HCT116 (cell line): ENCODE measurements at regions not wholly inside any gene's neighbourhood (a gene's known extent, or its start where the extent isn't known, plus 50 kb on each side); places are given as distances from the start of the nearest gene placed in this dataset.

Source experiments
- ATAC-seq: fragments of 200-7000 bp; cut with Tn5 transposase; 2 replicates; pipeline ENCODE4 v1.9.1; 2020; ENCODE audit warnings: mild to moderate bottlenecking, moderate library complexity
- BruUV-seq: library from RNA; stranded (reverse); fragments of 400-500 nt; replicated peaks from 2 replicates; lab custom pipeline; 2021; lab: Mats Ljungman, UMichigan
- CTCF ChIA-PET: fragments of 300-600 bp; sonication (Branson Sonifier 250); formaldehyde crosslinking; loops from one replicate; lab custom pipeline; 2021; ENCODE audit warnings: antibody characterized with exemption; lab: Charles Lee
- POLR2A ChIA-PET: fragments of 300-600, 350-600 bp; sonication (Branson Sonifier 250); formaldehyde crosslinking; loops from one replicate; lab custom pipeline; 2021; ENCODE audit warnings: antibody characterized with exemption; lab: Charles Lee
- RAD21 ChIA-PET, 2 experiments: fragments of 300-600 bp; sonication (Branson Sonifier 250); formaldehyde crosslinking; loops; one replicate each; lab custom pipeline; 2023; ENCODE audit warnings: low total read pairs in 2 of 2; ENCODE audit not compliant: uncharacterized antibody in 2 of 2, unreplicated experiment in 2 of 2, low non-redundant PET in 1 of 2; lab: Charles Lee
- DNase-seq: peaks from one replicate; pipeline ENCODE4 v3.0.0-alpha.2; 2010; ENCODE audit warnings: low read depth, low spot score
- H2AFZ ChIP-seq: fragments of 200-600 bp; shearing (Covaris generic), sonication (generic); 2 replicates; pipeline ENCODE4 v1.6.1; 2017; ENCODE audit warnings: low read depth, mixed run types, mixed read lengths, antibody characterized with exemption, low read length; ENCODE audit not compliant: poor library complexity, severe bottlenecking
- H3K27ac ChIP-seq: 2 replicates; pipeline ENCODE4 v1.5.1; 2012; ENCODE audit warnings: low read depth, low read length
- H3K27me3 ChIP-seq: fragments of 200-600 bp; sonication (generic); 2 replicates; pipeline ENCODE4 v1.6.1; 2016; ENCODE audit warnings: mixed run types, low read length, mixed read lengths; ENCODE audit not compliant: insufficient read depth
- H3K36me3 ChIP-seq, 2 experiments: fragments of 200-500 bp in 1 of 2; fragments of 200-600 bp in 1 of 2; sonication (Bioruptor generic) in 1 of 2; sonication (generic) in 1 of 2; 2 replicates each; pipeline versions ENCODE4 v1.5.1 to v1.6.1; 2014 to 2016; ENCODE audit warnings: low read length in 2 of 2, inconsistent platforms in 1 of 2, mixed read lengths in 1 of 2, mixed run types in 1 of 2; ENCODE audit not compliant: insufficient read depth in 2 of 2, control insufficient read depth in 1 of 2
- H3K4me1 ChIP-seq, 2 experiments: fragments of 200-600 bp in 1 of 2; sonication (generic) in 1 of 2; 2 replicates each; pipeline versions ENCODE4 v1.5.1 to v1.6.1; 2012 to 2017; ENCODE audit warnings: low read length in 2 of 2, inconsistent platforms in 1 of 2, mild to moderate bottlenecking in 1 of 2, mixed read lengths in 1 of 2, mixed run types in 1 of 2, moderate library complexity in 1 of 2; ENCODE audit not compliant: insufficient read depth in 2 of 2, control insufficient read depth in 1 of 2
- H3K4me2 ChIP-seq: fragments of 200-600 bp; sonication (generic); 2 replicates; pipeline ENCODE4 v1.6.1; 2017; ENCODE audit warnings: mixed run types, low read length, mixed read lengths
- H3K4me3 ChIP-seq, 2 experiments: fragments of 200-600 bp in 1 of 2; sonication (generic) in 1 of 2; replicated peaks in 1 of 2; 2 replicates each; pipeline ENCODE4 v1.5.1; 2011 to 2016; ENCODE audit warnings: low read length in 2 of 2, control low read depth in 1 of 2, low read depth in 1 of 2, mild to moderate bottlenecking in 1 of 2, mixed read lengths in 1 of 2, mixed run types in 1 of 2
- H3K79me2 ChIP-seq: fragments of 200-600 bp; sonication (generic); 2 replicates; pipeline ENCODE4 v1.6.1; 2017; ENCODE audit warnings: mild to moderate bottlenecking, mixed run types, low read length, moderate library complexity, mixed read lengths; ENCODE audit not compliant: insufficient read depth
- H3K9ac ChIP-seq: fragments of 200-600 bp; sonication (generic); 2 replicates; pipeline ENCODE4 v1.6.1; 2016; ENCODE audit warnings: low read length, mixed read lengths
- H3K9me2 ChIP-seq: fragments of 200-600 bp; sonication (generic), shearing (Covaris generic); 2 replicates; pipeline ENCODE4 v1.6.1; 2017; ENCODE audit warnings: mixed run types, mild to moderate bottlenecking, moderate library complexity; ENCODE audit not compliant: insufficient read depth
- H3K9me3 ChIP-seq, 2 experiments: fragments of 200-500 bp in 1 of 2; fragments of 200-600 bp in 1 of 2; sonication (Bioruptor generic) in 1 of 2; sonication (generic) in 1 of 2; 2 replicates each; pipeline ENCODE4 v1.6.1; 2014 to 2017; ENCODE audit warnings: low read length in 2 of 2, mixed read lengths in 2 of 2, inconsistent platforms in 1 of 2, low read depth in 1 of 2, mild to moderate bottlenecking in 1 of 2, mixed run types in 1 of 2, moderate library complexity in 1 of 2; ENCODE audit not compliant: control insufficient read depth in 1 of 2, insufficient read depth in 1 of 2
- H4K20me1 ChIP-seq: fragments of 200-600 bp; sonication (generic), shearing (Covaris generic); 2 replicates; pipeline ENCODE4 v1.6.1; 2017; ENCODE audit warnings: mixed run types, mild to moderate bottlenecking, moderate library complexity; ENCODE audit not compliant: insufficient read depth
- ATF3 ChIP-seq: IDR thresholded peaks from 2 replicates; pipeline ENCODE4 v1.6.1; 2012
- CBX3 ChIP-seq: IDR thresholded peaks from 2 replicates; pipeline ENCODE4 v1.6.1; 2012; ENCODE audit warnings: low read depth
- CTCF ChIP-seq, 3 experiments: fragments of 200-600 bp in 1 of 3; sonication (generic) in 1 of 3; IDR thresholded peaks in 2 of 3; conservative IDR thresholded peaks in 1 of 3; 2 replicates each; pipeline ENCODE4 v1.5.1; 2012 to 2017; ENCODE audit warnings: low read depth in 2 of 3, low read length in 2 of 3, antibody characterized with exemption in 1 of 3, borderline replicate concordance in 1 of 3, control low read depth in 1 of 3, mild to moderate bottlenecking in 1 of 3, mixed read lengths in 1 of 3, mixed run types in 1 of 3, moderate library complexity in 1 of 3; ENCODE audit not compliant: insufficient read depth in 1 of 3
- EGR1 ChIP-seq: IDR thresholded peaks from 2 replicates; pipeline ENCODE4 v1.6.1; 2012; ENCODE audit warnings: low read depth
- ELF1 ChIP-seq: IDR thresholded peaks from 2 replicates; pipeline ENCODE4 v1.6.1; 2012; ENCODE audit warnings: low read depth, borderline replicate concordance
- EZH2phosphoT487 ChIP-seq: fragments of 200-600 bp; IDR thresholded peaks from 2 replicates; pipeline ENCODE4 v1.6.1; 2018; ENCODE audit warnings: antibody characterized with exemption, borderline replicate concordance
- JUND ChIP-seq: IDR thresholded peaks from 2 replicates; pipeline ENCODE4 v1.6.1; 2012
- POLR2A ChIP-seq: IDR thresholded peaks from 2 replicates; pipeline ENCODE4 v1.7.0; 2011; ENCODE audit warnings: borderline replicate concordance; ENCODE audit not compliant: insufficient read depth, insufficient read length; ENCODE audit errors: extremely low read depth
- POLR2AphosphoS5 ChIP-seq: IDR thresholded peaks from 2 replicates; pipeline ENCODE4 v1.6.1; 2011; ENCODE audit warnings: mild to moderate bottlenecking, low read depth, low read length, moderate library complexity
- RAD21 ChIP-seq: IDR thresholded peaks from 2 replicates; pipeline ENCODE4 v1.6.1; 2012; ENCODE audit warnings: low read depth, mild to moderate bottlenecking
- REST ChIP-seq: IDR thresholded peaks from 2 replicates; pipeline ENCODE4 v1.6.1; 2012; ENCODE audit warnings: low read depth
- SIN3A ChIP-seq: IDR thresholded peaks from 2 replicates; pipeline ENCODE4 v1.6.1; 2012; ENCODE audit warnings: low read depth
- TCF7L2 ChIP-seq: IDR thresholded peaks from 2 replicates; pipeline ENCODE4 v1.7.0; 2011; ENCODE audit warnings: borderline replicate concordance, inconsistent platforms; ENCODE audit not compliant: insufficient read depth, insufficient read length; ENCODE audit errors: extremely low read depth
- YY1 ChIP-seq: IDR thresholded peaks from 2 replicates; pipeline ENCODE4 v1.6.1; 2011; ENCODE audit warnings: low read length, low read depth, moderate library complexity, mild to moderate bottlenecking; ENCODE audit not compliant: insufficient replicate concordance; ENCODE audit errors: extremely low read depth
- intact Hi-C: fragments of 100-400 bp; cut with micrococcal nuclease; formaldehyde crosslinking; loops from 2 replicates; pipeline ENCODE4 v1.10.0; 2022

- H3K36me3 ChIP-seq: no peaks in the 10 kb centered on the region
- DNase-seq (no peak), ATAC-seq (no peak)
- intact Hi-C loops: no loop called here
- H3K27ac ChIP-seq: no peak overlapping the region
- no TSS peak for BruUV-seq
- H3K9me3 ChIP-seq: no peaks in the 10 kb centered on the region
- H3K4me1 ChIP-seq: no peaks in the 10 kb centered on the region
- peaks cover 22% of the 10 kb centered on the region for H3K27me3 ChIP-seq
- POLR2A ChIA-PET: no interaction called here
- no peaks in the 10 kb centered on the region; the same call in 1 of the 2 replicates for H4K20me1 ChIP-seq
- H3K4me2 ChIP-seq: no peak overlapping the region
- no peak overlapping the region for H2AFZ ChIP-seq
- no peak for TF ChIP-seq YY1
- TF ChIP-seq JUND: no peak
- no peak for TF ChIP-seq POLR2A
- no peak for TF ChIP-seq TCF7L2
- TF ChIP-seq ELF1: no peak
- TF ChIP-seq ATF3: no peak
- no peak for TF ChIP-seq CBX3
- TF ChIP-seq EZH2phosphoT487: no peak
- no peak for TF ChIP-seq RAD21
- no peak for TF ChIP-seq CTCF (IDR thresholded peaks at IDR 0.05 in 2 of 3, conservative IDR thresholded peaks at IDR 0.05 in 1 of 3; ENCODE audit: borderline replicate concordance in 1 of 3, insufficient read depth in 1 of 3, low read depth in 2 of 3, low read length in 2 of 3)
- no peak for TF ChIP-seq REST
- TF ChIP-seq EGR1: no peak
- no peak for TF ChIP-seq SIN3A
- no peak for TF ChIP-seq POLR2AphosphoS5
- TF ChIP-seq, all 23 proteins: peak for 0
- H3K9ac ChIP-seq: no peak overlapping the region
- no peaks in the 10 kb centered on the region for H3K79me2 ChIP-seq
- H3K9me2 ChIP-seq: no peaks in the 10 kb centered on the region
- CTCF ChIA-PET: no interaction called here
- RAD21 ChIA-PET: interaction anchor here in 1 of 2 experiments (0.6 kb wide), 1 partner anchor 549 kb away, joined by 5 read pairs; no protein-coding TSS in a partner anchor
- no peak overlapping the region for H3K4me3 ChIP-seq
Measured at GRCh38 chr1:229762891-229763290, 136.8 kb downstream of the URB2 start.
